A673 (cell line): ENCODE measurements at regions not wholly inside any gene's neighbourhood (a gene's known extent, or its start where the extent isn't known, plus 50 kb on each side); places are given as distances from the start of the nearest gene placed in this dataset.

Experiments used
- CTCF ChIP-seq: fragments of 300-800, 200-600 bp; sonication (generic); conservative IDR thresholded peaks from 2 replicates; pipeline ENCODE4 v1.5.1; 2017; ENCODE audit warnings: low read depth, mild to moderate bottlenecking, antibody characterized with exemption, low read length, moderate library complexity, mixed read lengths
- EZH2 ChIP-seq: fragments of 200-600 bp; sonication (generic); IDR thresholded peaks from 2 replicates; pipeline ENCODE4 v1.6.1; 2017; ENCODE audit warnings: borderline replicate concordance, low read depth, mild to moderate bottlenecking, mixed read lengths, antibody characterized with exemption, low read length; ENCODE audit not compliant: poor library complexity, severe bottlenecking

DNA sequence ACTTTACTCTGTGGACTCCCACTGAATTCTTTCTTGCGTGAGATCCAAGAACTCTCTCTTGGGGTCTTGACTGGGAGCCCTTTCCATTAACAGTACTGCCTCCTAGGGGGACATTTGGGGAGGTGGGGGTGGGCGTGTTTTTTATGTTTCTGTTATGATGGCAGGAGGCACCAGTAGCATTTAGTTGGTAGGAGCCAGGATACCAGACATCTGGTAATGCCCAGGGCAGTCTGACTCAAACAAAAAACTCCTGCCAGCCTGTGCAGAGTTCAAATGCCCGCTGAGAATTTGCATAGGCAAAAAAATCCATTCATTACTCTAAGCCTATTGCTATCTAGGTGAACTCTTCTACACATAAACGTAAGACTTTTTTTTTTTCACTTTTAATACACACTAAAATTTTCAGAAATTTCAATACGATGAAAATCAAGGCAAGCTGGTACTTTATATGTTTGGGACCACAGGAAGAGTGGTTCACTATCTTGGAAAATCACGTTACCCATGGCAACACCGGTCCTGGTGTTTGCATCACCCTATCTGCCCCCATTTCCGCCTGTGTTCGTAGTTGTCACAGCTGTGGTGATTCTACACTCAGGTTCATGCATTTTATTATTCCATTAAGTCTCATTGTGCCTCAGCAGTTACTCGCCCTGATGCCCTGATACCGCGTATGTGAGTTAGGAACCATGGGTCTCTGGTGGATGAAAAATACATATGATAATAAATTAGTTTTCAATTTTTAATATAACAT is 121.1 kb upstream of the XYLT1 start:
- TF ChIP-seq CTCF (no peak), EZH2 (no peak)
